Neuronal stem cell (in vitro differentiated cells): ENCODE measurements at regions not wholly inside any gene's neighbourhood (a gene's known extent, or its start where the extent isn't known, plus 50 kb on each side); places are given as distances from the start of the nearest gene placed in this dataset.

Experiments used
- DNase-seq: peaks from one replicate; pipeline ENCODE4 v3.0.0-alpha.2; 2013; ENCODE audit warnings: low spot score
- H2AFZ ChIP-seq: one replicate; pipeline ENCODE4 v1.6.1; 2013; ENCODE audit warnings: mild to moderate bottlenecking, low read length, inconsistent platforms
- H2AK5ac ChIP-seq: 2 replicates; pipeline ENCODE4 v1.6.1; 2013; ENCODE audit warnings: low read depth, mild to moderate bottlenecking, inconsistent platforms, low read length, moderate library complexity, mixed read lengths
- H2BK120ac ChIP-seq: 2 replicates; pipeline ENCODE4 v1.6.1; 2013; ENCODE audit warnings: low read depth, mild to moderate bottlenecking, inconsistent platforms, low read length, moderate library complexity, mixed read lengths
- H2BK12ac ChIP-seq: one replicate; pipeline ENCODE4 v1.6.1; 2013; ENCODE audit warnings: low read length, inconsistent platforms
- H2BK15ac ChIP-seq: 2 replicates; pipeline ENCODE4 v1.6.1; 2013; ENCODE audit warnings: mild to moderate bottlenecking, low read length, inconsistent platforms, mixed read lengths
- H2BK5ac ChIP-seq: one replicate; pipeline ENCODE4 v1.6.1; 2013; ENCODE audit warnings: inconsistent platforms, mild to moderate bottlenecking, low read length, moderate library complexity
- H3K14ac ChIP-seq: one replicate; pipeline ENCODE4 v1.6.1; 2013; ENCODE audit warnings: low read length, inconsistent platforms
- H3K18ac ChIP-seq: 2 replicates; pipeline ENCODE4 v1.6.1; 2013; ENCODE audit warnings: low read length, inconsistent platforms
- H3K23ac ChIP-seq: 2 replicates; pipeline ENCODE4 v1.6.1; 2013; ENCODE audit warnings: low read depth, mild to moderate bottlenecking, mixed read lengths, low read length, inconsistent platforms; ENCODE audit not compliant: poor library complexity
- H3K27ac ChIP-seq: replicated peaks from 3 replicates; pipeline ENCODE4 v1.5.1; 2013; ENCODE audit warnings: low read length, inconsistent platforms
- H3K27me3 ChIP-seq, 3 experiments: 2 replicates each; pipeline ENCODE4 v1.6.1; 2013; ENCODE audit warnings: low read length in 3 of 3, mild to moderate bottlenecking in 2 of 3, inconsistent platforms in 1 of 3, low read depth in 1 of 3, mixed read lengths in 1 of 3, moderate library complexity in 1 of 3; ENCODE audit not compliant: control insufficient read depth in 3 of 3, insufficient read depth in 3 of 3
- H3K36me3 ChIP-seq, 2 donors: replicated peaks in 1 of 2; 2 replicates each; pipeline ENCODE4 v1.6.1; 2013; ENCODE audit warnings: low read length in 2 of 2; ENCODE audit not compliant: control insufficient read depth in 2 of 2, insufficient read depth in 2 of 2
- H3K4ac ChIP-seq: 2 replicates; pipeline ENCODE4 v1.6.1; 2013; ENCODE audit warnings: inconsistent platforms, mild to moderate bottlenecking, low read length, moderate library complexity
- H3K4me1 ChIP-seq, 2 donors: 1 replicate in 1 of 2; 2 replicates in 1 of 2; pipeline ENCODE4 v1.6.1; 2013; ENCODE audit warnings: low read length in 2 of 2, low read depth in 1 of 2; ENCODE audit not compliant: control insufficient read depth in 2 of 2, insufficient read depth in 1 of 2
- H3K4me2 ChIP-seq: one replicate; pipeline ENCODE4 v1.6.1; 2013; ENCODE audit warnings: mild to moderate bottlenecking, low read length, inconsistent platforms; ENCODE audit not compliant: insufficient read depth, poor library complexity, severe bottlenecking
- H3K4me3 ChIP-seq, 2 donors: 2 replicates each; pipeline ENCODE4 v1.5.1; 2013; ENCODE audit warnings: low read length in 2 of 2, mild to moderate bottlenecking in 2 of 2, inconsistent platforms in 1 of 2, moderate library complexity in 1 of 2
- H3K79me1 ChIP-seq: one replicate; pipeline ENCODE4 v1.6.1; 2013; ENCODE audit warnings: low read depth, mild to moderate bottlenecking, inconsistent platforms, low read length, moderate library complexity
- H3K9ac ChIP-seq: one replicate; pipeline ENCODE4 v1.6.1; 2013; ENCODE audit warnings: mild to moderate bottlenecking, low read depth, low read length, inconsistent platforms; ENCODE audit not compliant: poor library complexity
- H3K9me3 ChIP-seq, 2 donors: replicated peaks in 1 of 2; 2 replicates each; pipeline versions ENCODE3 to v1.6.1; 2013; ENCODE audit warnings: low read length in 2 of 2, mild to moderate bottlenecking in 2 of 2, inconsistent platforms in 1 of 2, low read depth in 1 of 2, mixed read lengths in 1 of 2, moderate library complexity in 1 of 2; ENCODE audit not compliant: control insufficient read depth in 2 of 2, insufficient read depth in 1 of 2
- H4K8ac ChIP-seq: one replicate; pipeline ENCODE4 v1.6.1; 2013; ENCODE audit warnings: low read depth, mild to moderate bottlenecking, inconsistent platforms, low read length, moderate library complexity
- H4K91ac ChIP-seq: one replicate; pipeline ENCODE4 v1.6.1; 2013; ENCODE audit warnings: low read length, low read depth, mild to moderate bottlenecking, inconsistent platforms; ENCODE audit not compliant: poor library complexity
- WGBS, 2 donors: extraction: QIAGEN DNeasy Blood & Tissue Kit; methylation state at CpG; one replicate each; pipeline ENCODE4 v1.1.7; 2013; ENCODE audit warnings: missing lambda C conversion rate in 2 of 2, mixed read lengths in 1 of 2; ENCODE audit not compliant: insufficient read length in 2 of 2, insufficient replicate concordance in 1 of 2; ENCODE audit errors: extremely low coverage in 2 of 2; 5-methylcytosine and 5-hydroxymethylcytosine counted together

- no peak overlapping the region for H4K8ac ChIP-seq
- no peak overlapping the region for H2AFZ ChIP-seq
- H2AK5ac ChIP-seq = no peak overlapping the region
- H3K18ac ChIP-seq = no peak overlapping the region
- no peak overlapping the region for H3K4me3 ChIP-seq
- H3K23ac ChIP-seq = no peak overlapping the region
- no peaks in the 10 kb centered on the region for H3K9me3 ChIP-seq
- no peaks in the 10 kb centered on the region for H3K27me3 ChIP-seq
- no peak overlapping the region for H4K91ac ChIP-seq
- no peak overlapping the region for H3K9ac ChIP-seq
- no peak overlapping the region for H2BK120ac ChIP-seq
- H2BK15ac ChIP-seq = no peak overlapping the region
- no peak for DNase-seq
- H3K4ac ChIP-seq = no peak overlapping the region
- no CpG with 5 or more reads among the region's 4 CpGs for WGBS, 2 donors
- no peaks in the 10 kb centered on the region for H3K79me1 ChIP-seq
- H3K36me3 ChIP-seq = no peaks in the 10 kb centered on the region
- no peak overlapping the region for H2BK12ac ChIP-seq
- H2BK5ac ChIP-seq = no peak overlapping the region
- H3K14ac ChIP-seq = no peak overlapping the region
- no peak overlapping the region for H3K27ac ChIP-seq
- no peak overlapping the region for H3K4me2 ChIP-seq
- H3K4me1 ChIP-seq = peaks cover 0 to 2% of the 10 kb centered on the region in 2 donors
These were observed 278.3 kb upstream of the PTGER4 start for GRCh38 chr5:40401284-40402006.

GRCh38 chr5:40400245-40400644 is 279.5 kb upstream of the PTGER4 start:
- no peaks in the 10 kb centered on the region for H3K79me1 ChIP-seq
- no peaks in the 10 kb centered on the region for H3K36me3 ChIP-seq
- H3K27ac ChIP-seq = no peak overlapping the region
- H3K4ac ChIP-seq = no peak overlapping the region
- H3K14ac ChIP-seq = no peak overlapping the region
- H2BK5ac ChIP-seq = no peak overlapping the region
- no peak overlapping the region for H3K4me2 ChIP-seq
- no peak overlapping the region for H3K18ac ChIP-seq
- no peaks in the 10 kb centered on the region for H3K9me3 ChIP-seq
- H2BK15ac ChIP-seq = no peak overlapping the region
- H2BK120ac ChIP-seq = no peak overlapping the region
- H4K8ac ChIP-seq = no peak overlapping the region
- no peak overlapping the region for H2BK12ac ChIP-seq
- no peak for DNase-seq
- no peak overlapping the region for H3K23ac ChIP-seq
- no peak overlapping the region for H3K9ac ChIP-seq
- no peak overlapping the region for H2AK5ac ChIP-seq
- H2AFZ ChIP-seq = no peak overlapping the region
- H4K91ac ChIP-seq = no peak overlapping the region
- no CpG with 5 or more reads among the region's 1 CpG for WGBS, 2 donors
- H3K4me3 ChIP-seq = no peak overlapping the region
- H3K4me1 ChIP-seq = peaks cover 0 to 2% of the 10 kb centered on the region in 2 donors
- no peaks in the 10 kb centered on the region for H3K27me3 ChIP-seq

- H3K9me3 ChIP-seq = no peaks in the 10 kb centered on the region
- H3K23ac ChIP-seq = no peak overlapping the region
- no peak overlapping the region for H2BK5ac ChIP-seq
- no peaks in the 10 kb centered on the region for H3K27me3 ChIP-seq
- no peak overlapping the region for H3K27ac ChIP-seq
- no peak overlapping the region for H2BK12ac ChIP-seq
- no peak overlapping the region for H4K8ac ChIP-seq
- H2AK5ac ChIP-seq = no peak overlapping the region
- H3K4me1 ChIP-seq = peaks cover 0 to 2% of the 10 kb centered on the region in 2 donors
- no peaks in the 10 kb centered on the region for H3K79me1 ChIP-seq
- no peak overlapping the region for H4K91ac ChIP-seq
- no peak overlapping the region for H3K9ac ChIP-seq
- WGBS, 2 donors = no CpG with 5 or more reads among the region's 1 CpG
- H3K18ac ChIP-seq = no peak overlapping the region
- H3K36me3 ChIP-seq = no peaks in the 10 kb centered on the region
- no peak overlapping the region for H3K4ac ChIP-seq
- H3K14ac ChIP-seq = no peak overlapping the region
- no peak overlapping the region for H2BK120ac ChIP-seq
- H3K4me3 ChIP-seq = no peak overlapping the region
- no peak for DNase-seq
- H2BK15ac ChIP-seq = no peak overlapping the region
- no peak overlapping the region for H3K4me2 ChIP-seq
- no peak overlapping the region for H2AFZ ChIP-seq
These were observed 280.4 kb upstream of the PTGER4 start for GRCh38 chr5:40399349-40399748.

- Histone ChIP-seq H3K9ac (no peak overlapping the region), H3K4ac (no peak overlapping the region), H2BK12ac (no peak overlapping the region), H2BK120ac (no peak overlapping the region), H3K4me2 (no peak overlapping the region), H2BK15ac (no peak overlapping the region), H3K23ac (no peak overlapping the region), H2AK5ac (no peak overlapping the region), H2BK5ac (no peak overlapping the region), H4K91ac (no peak overlapping the region), H3K79me1 (no peaks in the 10 kb centered on the region), H3K4me1 (peaks cover 0 to 2% of the 10 kb centered on the region in 2 donors), H2AFZ (no peak overlapping the region), H3K9me3 (no peaks in the 10 kb centered on the region), H3K18ac (no peak overlapping the region), H3K14ac (no peak overlapping the region), H3K4me3 (no peak overlapping the region), H3K27ac (no peak overlapping the region), H4K8ac (no peak overlapping the region), H3K27me3 (no peaks in the 10 kb centered on the region), H3K36me3 (no peaks in the 10 kb centered on the region)
- no CpG with 5 or more reads among the region's 1 CpG for WGBS, 2 donors
- DNase-seq = no peak
These were observed 281.7 kb upstream of the PTGER4 start for GRCh38 chr5:40397976-40398375.
